RWPE1 (cell line): ENCODE measurements at regions not wholly inside any gene's neighbourhood (a gene's known extent, or its start where the extent isn't known, plus 50 kb on each side); places are given as distances from the start of the nearest gene placed in this dataset.
A peak's percentile ranks its signal among the peaks of the same experiment; 100 is the strongest.
"Not testable (repeated sequence)": the region's sequence is repeated elsewhere in the genome, so short reads cannot be mapped to it uniquely, and the experiment has no call there.

Experiments
- CTCF ChIA-PET: fragments of 350-600 bp; sonication (Branson Sonifier 250); formaldehyde crosslinking; extraction: SDS; loops from one replicate; lab custom pipeline; 2021; lab: Yijun Ruan, JAX
- POLR2A ChIA-PET: fragments of 400-600 bp; formaldehyde crosslinking; extraction: SDS; loops from one replicate; lab custom pipeline; 2020; ENCODE audit warnings: antibody characterized with exemption; ENCODE audit not compliant: low non-redundant PET; lab: Yijun Ruan, JAX
- DNase-seq: peaks from one replicate; pipeline ENCODE4 v3.0.0; 2012; ENCODE audit warnings: low spot score
- H3K27ac ChIP-seq: fragments of 450-650 bp; 2 replicates; pipeline ENCODE4 v1.5.1; 2017
- CTCF ChIP-seq: fragments of 450-650 bp; conservative IDR thresholded peaks from 2 replicates; pipeline ENCODE4 v1.5.1; 2017; ENCODE audit warnings: low read depth, mild to moderate bottlenecking

- POLR2A ChIA-PET: no interaction called here
- DNase-seq: no peak
- CTCF ChIA-PET: no interaction called here
- no peak overlapping the region for H3K27ac ChIP-seq
- no peak for TF ChIP-seq CTCF
These were observed 685.7 kb downstream of the BCKDHB start for GRCh38 chr6:80792151-80792550.

- ChIA-PET CTCF (no interaction called here), POLR2A (no interaction called here)
- no peak for DNase-seq
- H3K27ac ChIP-seq: no peak overlapping the region
- no peak for TF ChIP-seq CTCF
These were observed 683.6 kb downstream of the BCKDHB start for GRCh38 chr6:80789912-80790570.

- H3K27ac ChIP-seq, DNase-seq, POLR2A ChIA-PET, CTCF ChIA-PET: not testable (repeated sequence)
These were observed 676.8 kb downstream of the BCKDHB start for GRCh38 chr6:80783271-80783670.

- no peak for TF ChIP-seq CTCF
- CTCF ChIA-PET: no interaction called here
- peak; percentile 6 for DNase-seq
These were observed 665.5 kb downstream of the BCKDHB start for GRCh38 chr6:80771941-80772340.

GRCh38 chr6:80769106-80769505 is 662.6 kb downstream of the BCKDHB start:
- ChIA-PET CTCF (interaction anchor here (0.8 kb wide), 1 partner anchor 1290 kb away, joined by 3 read pairs; no protein-coding TSS in a partner anchor), POLR2A (no interaction called here)
- DNase-seq: no peak
- TF ChIP-seq CTCF: no peak
- no peak overlapping the region for H3K27ac ChIP-seq

More at GRCh38 chr6:80771941-80772340, 665.5 kb downstream of the BCKDHB start:
- no peak overlapping the region for H3K27ac ChIP-seq
- POLR2A ChIA-PET: interaction anchor here (0.7 kb wide), 1 partner anchor 171 kb away, joined by 3 read pairs; no protein-coding TSS in a partner anchor

- no peak for TF ChIP-seq CTCF
- DNase-seq: peak; percentile 50
- H3K27ac ChIP-seq: no peak overlapping the region
- ChIA-PET POLR2A (no interaction called here), CTCF (no interaction called here)
These were observed 661.3 kb downstream of the BCKDHB start for GRCh38 chr6:80767808-80768207.

- DNase-seq: no peak
- no peak for TF ChIP-seq CTCF
- H3K27ac ChIP-seq: no peak overlapping the region
- ChIA-PET POLR2A (no interaction called here), CTCF (no interaction called here)
These were observed 637.7 kb downstream of the BCKDHB start for GRCh38 chr6:80744213-80744612.
